ENCODE measurements at regions not wholly inside any gene's neighbourhood (a gene's known extent, or its start where the extent isn't known, plus 50 kb on each side); places are given as distances from the start of the nearest gene placed in this dataset.
A peak's percentile ranks its signal among the peaks of the same experiment; 100 is the strongest.

GRCh38 chr1:234960722-234961455 is 167.7 kb downstream of the TOMM20 start:
- no TSS peak for BruUV-seq (replicated peaks)
- no peak overlapping the region for H3K4me3 ChIP-seq (ENCODE audit: low read depth in 2 of 2, low read length in 2 of 2)

GRCh38 chr1:234958706-234959657 is 169.7 kb downstream of the TOMM20 start:
- Histone ChIP-seq H3K36me3 (ENCODE audit: control insufficient read depth, insufficient read depth, low read length) (no peaks in the 10 kb centered on the region), H3K4me1 (ENCODE audit: control insufficient read depth, insufficient read depth, low read length) (peaks cover 98% of the 10 kb centered on the region), H3K9me3 (ENCODE audit: control insufficient read depth, insufficient read depth, low read depth, low read length) (no peaks in the 10 kb centered on the region), H3K4me3 (ENCODE audit: low read depth in 2 of 2, low read length in 2 of 2) (no peak overlapping the region), H3K27me3 (ENCODE audit: control insufficient read depth, insufficient read depth, low read length) (no peaks in the 10 kb centered on the region), H3K27ac (ENCODE audit: low read length) (peak overlapping the region; percentile 100)
- ATAC-seq (no peak), DNase-seq (ENCODE audit: low read depth, low spot score) (no peak)
- in situ Hi-C loops (cut with HindIII; ENCODE audit: low pct_unique_long_range_greater_than_20kb, low sequenced_read_pairs) (loop anchor here (10.0 to 25.0 kb wide), 2 partner anchors 116 to 347 kb away; partner anchors contain the start of gene IRF2BP2), intact Hi-C loops (cut with micrococcal nuclease; ENCODE audit: unreplicated experiment) (loop anchor here (2.0 to 5.0 kb wide), 2 partner anchors 237 to 342 kb away; no protein-coding TSS in a partner anchor)
- CTCF ChIA-PET, result interaction anchor here (0.5 to 0.6 kb wide), 3 partner anchors 16 to 1050 kb away, joined by 3 to 14 read pairs (median 6); no protein-coding TSS in a partner anchor
- BruUV-seq (replicated peaks), result no TSS peak
- POLR2A ChIA-PET, result interaction anchor here (0.6 to 1.4 kb wide), 6 partner anchors 117 to 349 kb away, joined by 3 to 5 read pairs (median 4); partner anchors contain the start of gene IRF2BP2
- no peak for TF ChIP-seq POLR2AphosphoS5 (IDR thresholded peaks at IDR 0.05; ENCODE audit: low read depth, low read length)
- TF ChIP-seq SIN3A (IDR thresholded peaks at IDR 0.05; ENCODE audit: borderline replicate concordance, insufficient read depth, low read depth, low read length), result no peak
- TF ChIP-seq TCF7L2 (IDR thresholded peaks at IDR 0.05; ENCODE audit: low read depth, low read length), result no peak; the same call in 1 of the 2 replicates
- TF ChIP-seq REST (IDR thresholded peaks at IDR 0.05; ENCODE audit: insufficient read depth in 1 of 2, low read depth in 2 of 2, low read length in 1 of 2), result no peak
- TF ChIP-seq CTCF (IDR thresholded peaks at IDR 0.05), result no peak

More at GRCh38 chr1:234960722-234961455, 167.7 kb downstream of the TOMM20 start:
- intact Hi-C loops (cut with micrococcal nuclease; ENCODE audit: unreplicated experiment) (loop anchor here (2.0 to 5.0 kb wide), 3 partner anchors 121 to 464 kb away; no protein-coding TSS in a partner anchor), in situ Hi-C loops (cut with HindIII; ENCODE audit: low pct_unique_long_range_greater_than_20kb, low sequenced_read_pairs) (loop anchor here (25.0 kb wide), 1 partner anchor 349 kb away; the partner anchor contains the start of gene IRF2BP2)
- Histone ChIP-seq H3K9me3 (ENCODE audit: control insufficient read depth, insufficient read depth, low read depth, low read length) (no peaks in the 10 kb centered on the region), H3K27me3 (ENCODE audit: control insufficient read depth, insufficient read depth, low read length) (no peaks in the 10 kb centered on the region), H3K27ac (ENCODE audit: low read length) (peak overlapping the region; percentile 100), H3K4me1 (ENCODE audit: control insufficient read depth, insufficient read depth, low read length) (peaks cover 96% of the 10 kb centered on the region), H3K36me3 (ENCODE audit: control insufficient read depth, insufficient read depth, low read length) (no peaks in the 10 kb centered on the region)
- no peak for DNase-seq (ENCODE audit: low read depth, low spot score)
- CTCF ChIA-PET, result no interaction called here
- no peak for ATAC-seq
- POLR2A ChIA-PET, result interaction anchor here (0.6 kb wide), 1 partner anchor 14 kb away, joined by 3 read pairs; no protein-coding TSS in a partner anchor
- TF ChIP-seq POLR2AphosphoS5 (IDR thresholded peaks at IDR 0.05; ENCODE audit: low read depth, low read length) (peak; percentile 42), SIN3A (IDR thresholded peaks at IDR 0.05; ENCODE audit: borderline replicate concordance, insufficient read depth, low read depth, low read length) (no peak), TCF7L2 (IDR thresholded peaks at IDR 0.05; ENCODE audit: low read depth, low read length) (peak; percentile 66)

Measured in Panc1 (cell line).